Fibroblast of mammary gland (primary cell): ENCODE measurements at regions not wholly inside any gene's neighbourhood (a gene's known extent, or its start where the extent isn't known, plus 50 kb on each side); places are given as distances from the start of the nearest gene placed in this dataset.

Source experiments
- DNase-seq: peaks from one replicate; pipeline ENCODE4 v3.0.0-alpha.2; 2010; ENCODE audit warnings: low read depth
- H3K4me3 ChIP-seq: 2 replicates; pipeline ENCODE4 v1.5.1; 2011; ENCODE audit warnings: low read depth, mild to moderate bottlenecking, low read length, moderate library complexity; ENCODE audit not compliant: control insufficient read depth
- CTCF ChIP-seq: conservative IDR thresholded peaks from 2 replicates; pipeline ENCODE4 v1.5.1; 2011; ENCODE audit warnings: low read depth, low read length, inconsistent platforms; ENCODE audit not compliant: control insufficient read depth, insufficient read depth

- no peak for TF ChIP-seq CTCF
- no peak overlapping the region for H3K4me3 ChIP-seq
- DNase-seq = no peak
Measured at GRCh38 chr4:59583845-59584568, 1616.1 kb upstream of the ADGRL3 start.

DNA sequence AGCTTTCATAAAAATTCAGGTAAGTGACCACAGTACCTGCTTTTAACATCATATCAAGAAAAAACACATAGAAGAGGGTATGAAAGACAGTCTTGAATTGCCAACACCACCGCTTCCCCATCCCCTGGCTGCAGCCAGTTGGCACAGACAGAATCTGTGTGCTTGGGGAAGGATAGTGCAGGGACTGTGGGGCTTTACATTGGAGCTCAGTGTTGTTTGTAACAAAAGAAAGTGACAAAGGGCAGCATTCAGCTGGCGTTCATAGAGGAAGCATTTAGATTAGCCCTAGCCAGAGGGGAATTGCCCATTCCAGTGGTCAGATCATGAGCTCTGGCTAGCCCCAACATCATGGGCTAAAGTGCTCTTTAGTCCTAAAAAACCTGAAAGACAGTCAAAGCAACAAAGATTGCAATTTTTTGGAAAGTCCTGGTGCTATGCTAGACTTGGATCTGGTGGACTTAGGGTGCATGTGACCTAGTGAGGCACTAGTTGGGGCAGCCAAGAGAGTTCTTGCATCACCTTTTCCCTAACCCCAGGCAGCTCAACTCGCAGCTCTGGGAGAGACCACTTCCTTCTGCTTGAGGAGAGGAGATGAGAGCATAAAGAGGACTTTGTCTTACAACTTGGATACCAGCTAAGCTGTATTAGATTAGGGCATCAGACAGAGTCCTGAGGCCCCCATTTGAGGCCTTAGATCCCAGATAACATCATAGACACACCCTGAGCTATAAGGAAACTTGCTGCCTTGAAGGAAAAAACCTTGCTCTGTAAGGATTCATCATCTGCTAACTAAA, 1602.4 kb upstream of the ADGRL3 start:
- DNase-seq = no peak
- no peak for TF ChIP-seq CTCF
- no peak overlapping the region for H3K4me3 ChIP-seq

- DNase-seq = no peak
- H3K4me3 ChIP-seq = no peak overlapping the region
- no peak for TF ChIP-seq CTCF
Measured at GRCh38 chr4:59598330-59598618, 1601.9 kb upstream of the ADGRL3 start.

DNA sequence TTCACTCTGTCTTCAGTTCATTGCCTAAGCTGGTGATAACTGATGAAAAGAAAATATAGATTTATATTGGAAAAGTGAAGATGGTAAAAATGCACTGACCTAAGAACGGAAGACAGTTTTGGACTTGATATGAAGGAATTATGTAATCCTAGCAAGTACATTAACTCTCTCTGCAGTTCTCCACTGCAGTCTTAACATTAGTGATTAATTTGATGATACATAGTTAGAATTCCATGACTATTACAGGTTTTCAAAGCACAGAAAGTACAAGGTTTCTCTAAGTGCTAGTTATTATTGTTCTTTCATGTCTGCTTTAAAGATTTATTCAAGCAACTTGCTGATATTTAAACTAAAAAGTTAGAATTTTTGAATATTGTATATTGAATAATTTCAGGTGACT, 1591.7 kb upstream of the ADGRL3 start:
- TF ChIP-seq CTCF = no peak
- peak; percentile 37 for DNase-seq
- no peak overlapping the region for H3K4me3 ChIP-seq

- H3K4me3 ChIP-seq = no peak overlapping the region
- no peak for TF ChIP-seq CTCF
- peak; percentile 78 for DNase-seq
Measured at GRCh38 chr4:59612235-59612634, 1587.9 kb upstream of the ADGRL3 start.

GRCh38 chr4:59615316-59615715, 1584.8 kb upstream of the ADGRL3 start:
- no peak for TF ChIP-seq CTCF
- no peak for DNase-seq
- no peak overlapping the region for H3K4me3 ChIP-seq
